ENCODE measurements at regions not wholly inside any gene's neighbourhood (a gene's known extent, or its start where the extent isn't known, plus 50 kb on each side); places are given as distances from the start of the nearest gene placed in this dataset.

DNA sequence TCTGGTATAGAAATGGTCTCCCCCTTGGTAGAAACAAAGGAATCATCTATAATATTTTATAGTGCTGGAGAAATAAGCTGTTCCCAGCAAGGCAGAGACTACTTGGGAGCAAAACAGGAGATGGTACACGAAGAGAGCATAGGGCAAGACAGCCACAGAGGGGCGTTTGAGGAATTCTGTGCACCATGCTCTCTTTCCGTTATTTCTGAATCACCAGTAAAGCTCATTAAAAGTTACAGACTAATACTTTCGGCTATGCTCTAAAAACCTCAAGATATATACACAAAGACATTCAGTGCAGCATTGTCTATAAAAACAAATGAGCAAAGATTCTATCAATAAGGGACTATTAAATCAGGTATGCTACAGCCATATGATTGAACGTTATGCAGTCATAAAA, 68.5 kb upstream of the FHIP2A start:
- no peak overlapping the region for H3K4me3 ChIP-seq (ENCODE audit: low read length)
- TF ChIP-seq ZNF274 (IDR thresholded peaks at IDR 0.05; ENCODE audit: low read depth, low read length): no peak

- H3K4me3 ChIP-seq (ENCODE audit: low read length): no peak overlapping the region
- TF ChIP-seq ZNF274 (IDR thresholded peaks at IDR 0.05; ENCODE audit: low read depth, low read length): no peak
Measured at GRCh38 chr10:114754445-114755320, 66.9 kb upstream of the FHIP2A start.

DNA sequence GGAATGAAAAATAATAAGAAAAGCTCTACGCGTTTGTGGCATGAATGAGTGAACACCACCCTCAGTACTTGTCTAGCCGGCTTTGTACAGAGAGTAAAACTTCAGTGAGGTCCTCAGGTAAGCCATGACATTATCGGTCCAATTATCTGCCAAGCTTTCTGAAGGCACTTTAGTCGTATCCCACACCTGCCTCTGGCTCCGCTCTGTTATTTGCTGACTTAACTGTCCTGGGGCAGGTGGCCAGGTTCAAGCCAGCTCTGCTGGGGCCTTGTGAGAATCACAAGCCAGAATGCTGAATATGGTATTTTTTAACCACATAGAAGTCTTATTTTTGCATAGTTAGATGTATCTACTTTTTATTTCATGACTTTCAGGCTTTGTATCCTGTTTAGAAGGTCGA, 66.0 kb upstream of the FHIP2A start:
- H3K4me3 ChIP-seq (ENCODE audit: low read length): no peak overlapping the region
- no peak for TF ChIP-seq ZNF274 (IDR thresholded peaks at IDR 0.05; ENCODE audit: low read depth, low read length)

- no peak overlapping the region for H3K4me3 ChIP-seq (ENCODE audit: low read length)
- TF ChIP-seq ZNF274 (IDR thresholded peaks at IDR 0.05; ENCODE audit: low read depth, low read length): no peak
Measured at GRCh38 chr10:114758331-114758730, 63.2 kb upstream of the FHIP2A start.

GRCh38 chr10:114761205-114762193, 60.1 kb upstream of the FHIP2A start:
- no peak for TF ChIP-seq ZNF274 (IDR thresholded peaks at IDR 0.05; ENCODE audit: low read depth, low read length)
- no peak overlapping the region for H3K4me3 ChIP-seq (ENCODE audit: low read length)

GRCh38 chr10:114762811-114763210, 58.8 kb upstream of the FHIP2A start:
- H3K4me3 ChIP-seq (ENCODE audit: low read length): no peak overlapping the region
- no peak for TF ChIP-seq ZNF274 (IDR thresholded peaks at IDR 0.05; ENCODE audit: low read depth, low read length)

- H3K4me3 ChIP-seq (ENCODE audit: low read length): no peak overlapping the region
- TF ChIP-seq ZNF274 (IDR thresholded peaks at IDR 0.05; ENCODE audit: low read depth, low read length): no peak
Measured at GRCh38 chr10:114764656-114765055, 56.9 kb upstream of the FHIP2A start.

GRCh38 chr10:114766470-114766869, 55.1 kb upstream of the FHIP2A start:
- no peak overlapping the region for H3K4me3 ChIP-seq (ENCODE audit: low read length)
- no peak for TF ChIP-seq ZNF274 (IDR thresholded peaks at IDR 0.05; ENCODE audit: low read depth, low read length)

DNA sequence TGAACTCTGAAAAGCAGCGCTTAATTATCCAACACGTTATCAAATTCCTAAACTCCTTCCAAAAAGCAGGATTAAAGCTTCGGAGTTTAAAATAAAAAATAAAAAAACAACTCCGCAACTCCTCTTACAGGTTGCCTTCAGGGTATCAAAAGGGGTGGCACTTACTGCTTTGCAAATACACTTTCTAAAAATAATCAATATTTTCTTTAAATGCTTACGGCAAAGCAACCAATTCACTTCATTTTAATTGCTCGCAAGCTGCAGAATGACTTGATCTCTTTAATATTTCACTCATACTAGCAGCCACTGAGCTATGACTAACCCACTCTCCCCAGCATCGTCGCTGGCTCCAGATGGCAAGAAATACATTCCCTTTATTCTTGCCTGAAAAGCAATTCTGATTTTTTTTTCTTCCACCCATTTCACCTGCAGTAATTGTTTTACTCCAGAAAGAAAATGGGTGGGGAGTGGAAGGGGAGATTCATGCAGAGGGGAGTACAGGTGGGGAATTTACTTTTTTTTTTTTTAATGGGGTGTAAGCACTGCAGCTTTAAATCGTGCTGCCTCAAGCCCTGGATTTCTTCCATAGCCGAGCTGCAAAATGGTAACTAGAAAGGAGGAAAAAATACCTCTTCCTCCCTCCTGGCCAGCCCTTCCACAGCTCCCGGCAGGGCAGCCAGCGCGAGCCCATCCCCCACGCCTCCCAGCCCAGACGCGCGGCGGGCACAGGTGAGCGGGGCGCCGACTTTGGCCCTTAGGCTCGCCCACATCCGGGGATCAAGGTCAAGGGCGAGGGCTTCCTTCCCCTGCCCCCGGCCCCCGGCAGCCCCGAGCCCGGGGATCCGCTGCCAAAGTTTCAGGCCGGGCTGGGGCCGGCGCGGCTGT, 54.2 kb upstream of the FHIP2A start:
- TF ChIP-seq ZNF274 (IDR thresholded peaks at IDR 0.05; ENCODE audit: low read depth, low read length): no peak
- H3K4me3 ChIP-seq (ENCODE audit: low read length): peak overlapping the region; percentile 43

- no peak for TF ChIP-seq ZNF274 (IDR thresholded peaks at IDR 0.05; ENCODE audit: low read depth, low read length)
- peak overlapping the region; percentile 43 for H3K4me3 ChIP-seq (ENCODE audit: low read length)
Measured at GRCh38 chr10:114767986-114768821, 53.4 kb upstream of the FHIP2A start.

DNA sequence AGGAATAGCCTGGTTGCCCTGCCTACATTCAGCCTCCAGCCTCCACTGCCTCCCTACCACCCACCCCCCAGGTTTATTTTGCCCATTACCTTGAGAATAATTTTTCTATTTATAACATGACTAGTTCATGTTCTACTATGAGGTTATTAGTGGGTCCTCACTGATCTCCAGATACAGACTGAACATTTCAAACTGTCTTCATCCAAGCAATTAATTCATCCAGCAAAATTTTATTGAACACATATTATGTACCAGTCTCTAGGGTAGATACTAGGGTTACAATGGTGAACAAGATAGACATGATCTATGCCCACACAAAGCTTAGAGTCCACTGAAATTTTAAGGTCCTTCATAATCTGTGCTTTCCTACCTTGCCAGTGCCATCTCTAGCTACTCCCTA, 51.6 kb upstream of the FHIP2A start:
- no peak for TF ChIP-seq ZNF274 (IDR thresholded peaks at IDR 0.05; ENCODE audit: low read depth, low read length)

DNA sequence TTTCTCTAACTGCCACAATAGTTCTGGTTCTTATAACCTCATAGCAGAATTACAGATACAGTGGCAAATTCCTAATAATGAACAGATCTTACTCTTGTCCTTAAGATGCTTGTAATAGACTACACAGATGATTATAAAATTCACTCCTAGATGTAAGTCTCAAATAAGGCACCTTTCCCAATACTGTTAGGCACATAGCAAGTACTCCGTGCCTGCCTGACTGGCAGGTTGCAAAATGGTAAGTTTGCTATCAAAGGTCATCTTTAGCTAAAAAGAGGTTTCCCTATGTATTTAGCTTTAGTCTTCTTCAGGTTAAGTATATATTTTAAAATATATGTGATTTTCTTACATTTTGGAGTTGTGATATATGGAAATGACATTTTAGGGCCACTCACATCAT, 50.4 kb upstream of the FHIP2A start:
- no peak overlapping the region for H3K4me3 ChIP-seq (ENCODE audit: low read length)
- no peak for TF ChIP-seq ZNF274 (IDR thresholded peaks at IDR 0.05; ENCODE audit: low read depth, low read length)

More for the DNA sequence above, 51.6 kb upstream of the FHIP2A start:
- H3K4me3 ChIP-seq (ENCODE audit: low read length): no peak overlapping the region

- no peak for TF ChIP-seq ZNF274 (IDR thresholded peaks at IDR 0.05; ENCODE audit: low read depth, low read length)
- no peak overlapping the region for H3K4me3 ChIP-seq (ENCODE audit: low read length)
Measured at GRCh38 chr10:114771749-114772148, 49.8 kb upstream of the FHIP2A start.
